Kidney tubule cell (primary cell): ENCODE measurements at regions not wholly inside any gene's neighbourhood (a gene's known extent, or its start where the extent isn't known, plus 50 kb on each side); places are given as distances from the start of the nearest gene placed in this dataset.
"Not testable (repeated sequence)": the region's sequence is repeated elsewhere in the genome, so short reads cannot be mapped to it uniquely, and the experiment has no call there.

Source experiments
- DNase-seq: peaks from one replicate; pipeline ENCODE4 v3.0.0-alpha.2; 2018; ENCODE audit warnings: low spot score

DNA sequence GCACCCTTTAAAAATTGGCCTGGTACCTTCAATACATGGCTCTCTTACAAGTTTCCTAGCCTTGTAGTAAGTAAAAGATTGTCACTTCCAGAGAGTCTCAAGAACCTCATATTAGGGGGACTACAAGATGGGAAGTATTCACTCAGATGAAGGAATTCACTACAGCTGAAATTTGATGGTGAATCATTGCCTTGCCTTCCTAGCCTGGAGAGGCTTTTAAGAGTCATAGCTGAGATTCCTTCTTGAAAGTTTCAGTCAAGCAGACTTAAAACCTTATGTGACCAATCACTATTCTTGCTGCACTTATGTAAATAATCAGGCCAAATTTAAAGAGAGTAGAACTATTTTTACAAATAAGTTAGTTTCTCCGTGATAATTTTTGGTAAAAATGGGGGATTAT is 451.6 kb downstream of the TRHDE start:
- peak; percentile 16 for DNase-seq

DNA sequence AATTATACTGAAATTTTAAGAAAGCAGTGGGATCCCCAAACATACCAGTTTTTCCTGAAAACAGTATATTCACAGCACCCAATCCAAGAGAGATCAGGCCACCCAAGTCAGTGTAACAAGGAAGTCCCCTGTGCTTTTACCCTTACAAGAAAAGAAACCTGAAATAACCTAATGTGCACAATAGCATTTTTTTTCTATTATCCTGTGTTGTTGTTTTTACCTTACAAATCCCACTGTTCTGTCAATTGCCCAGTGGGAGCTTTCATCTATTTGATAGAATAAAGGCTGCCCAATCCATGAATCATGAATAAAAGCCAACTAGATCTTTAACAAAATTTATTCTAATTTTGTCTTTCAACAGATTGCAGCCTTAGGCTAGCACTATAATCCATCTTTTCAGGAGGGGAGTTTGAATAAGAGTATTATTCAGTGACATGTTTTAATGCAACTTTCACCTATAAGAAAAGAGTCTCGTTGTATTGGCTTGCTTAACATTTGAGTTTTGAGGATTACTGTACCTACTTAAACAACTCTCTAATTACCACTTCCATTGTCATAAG is 457.4 kb downstream of the TRHDE start:
- DNase-seq, result no peak

DNA sequence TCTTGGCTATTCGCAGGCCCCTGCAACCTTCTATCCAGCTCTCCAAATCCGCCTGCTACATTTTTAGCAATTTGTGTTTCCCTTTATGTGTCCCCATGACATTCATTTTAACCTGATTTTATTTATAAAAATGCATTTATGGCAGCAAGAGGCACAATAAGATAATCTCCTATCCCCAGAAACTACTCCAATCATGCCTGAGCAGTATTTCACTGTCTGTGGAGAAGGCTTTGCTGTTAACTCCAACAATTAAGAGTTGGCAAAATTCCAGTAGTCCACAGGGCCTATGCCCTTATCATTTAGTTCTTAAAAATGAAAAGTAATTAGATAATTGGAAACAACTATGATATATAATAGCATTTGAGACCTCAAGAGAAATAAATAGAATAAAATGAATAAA is 462.4 kb downstream of the TRHDE start:
- no peak for DNase-seq

DNA sequence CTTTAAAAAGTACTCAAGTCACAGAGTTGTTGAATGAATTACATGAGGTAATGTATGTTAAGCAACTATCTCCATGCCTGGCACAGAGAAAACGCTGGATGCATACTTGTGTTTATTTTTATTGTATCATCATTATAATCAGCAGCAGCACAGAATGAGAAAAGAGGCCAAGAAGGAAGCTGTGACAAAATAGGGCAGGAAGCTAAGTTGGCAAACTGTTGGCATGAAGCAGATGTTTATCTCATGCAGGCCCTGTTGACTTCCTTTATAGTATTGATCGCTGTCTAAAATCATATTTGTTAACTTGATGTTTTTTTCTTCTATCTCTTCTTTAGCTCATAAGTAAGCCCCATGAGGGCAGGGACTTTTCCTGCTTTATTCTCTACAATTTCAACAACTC is 466.6 kb downstream of the TRHDE start:
- DNase-seq, result no peak

DNA sequence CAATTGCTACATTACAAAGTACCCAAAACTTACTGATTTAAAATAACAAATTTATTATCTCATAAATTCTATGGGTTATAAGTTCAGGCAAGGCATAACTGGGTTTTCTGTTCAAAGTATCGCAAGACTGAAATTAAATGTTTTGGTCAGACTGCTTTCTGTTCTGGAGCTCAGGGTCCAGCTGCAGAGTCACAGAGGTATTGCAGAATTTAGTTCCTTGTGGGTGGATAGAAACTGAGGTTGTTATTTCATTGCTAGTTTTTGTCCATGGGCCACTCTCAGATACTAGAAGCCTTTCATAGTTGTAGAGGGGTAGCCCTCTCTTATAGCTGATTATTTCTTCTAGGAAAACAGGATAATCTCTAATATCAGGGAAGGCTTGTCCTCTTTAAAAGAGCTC is 467.9 kb downstream of the TRHDE start:
- no peak for DNase-seq

- no peak for DNase-seq
These were observed 470.4 kb downstream of the TRHDE start for GRCh38 chr12:72742568-72742967.

DNA sequence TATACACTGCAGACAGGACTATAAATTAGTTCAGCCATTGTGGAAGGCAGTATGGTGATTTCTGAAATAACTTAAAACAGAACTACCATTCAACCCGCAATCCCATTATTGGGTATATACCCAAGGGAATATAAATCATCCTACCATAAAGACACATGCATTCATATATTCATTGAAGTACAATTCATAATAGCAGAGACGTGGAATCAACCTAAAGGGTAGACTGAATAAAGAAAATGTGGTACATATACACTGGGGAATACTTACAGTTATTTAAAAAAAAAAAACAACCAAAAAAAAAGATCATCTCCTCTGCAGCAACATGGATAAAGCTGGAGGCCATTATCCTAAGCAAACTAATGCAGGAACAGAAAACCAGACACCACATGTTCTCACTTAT is 473.9 kb downstream of the TRHDE start:
- no peak for DNase-seq

DNA sequence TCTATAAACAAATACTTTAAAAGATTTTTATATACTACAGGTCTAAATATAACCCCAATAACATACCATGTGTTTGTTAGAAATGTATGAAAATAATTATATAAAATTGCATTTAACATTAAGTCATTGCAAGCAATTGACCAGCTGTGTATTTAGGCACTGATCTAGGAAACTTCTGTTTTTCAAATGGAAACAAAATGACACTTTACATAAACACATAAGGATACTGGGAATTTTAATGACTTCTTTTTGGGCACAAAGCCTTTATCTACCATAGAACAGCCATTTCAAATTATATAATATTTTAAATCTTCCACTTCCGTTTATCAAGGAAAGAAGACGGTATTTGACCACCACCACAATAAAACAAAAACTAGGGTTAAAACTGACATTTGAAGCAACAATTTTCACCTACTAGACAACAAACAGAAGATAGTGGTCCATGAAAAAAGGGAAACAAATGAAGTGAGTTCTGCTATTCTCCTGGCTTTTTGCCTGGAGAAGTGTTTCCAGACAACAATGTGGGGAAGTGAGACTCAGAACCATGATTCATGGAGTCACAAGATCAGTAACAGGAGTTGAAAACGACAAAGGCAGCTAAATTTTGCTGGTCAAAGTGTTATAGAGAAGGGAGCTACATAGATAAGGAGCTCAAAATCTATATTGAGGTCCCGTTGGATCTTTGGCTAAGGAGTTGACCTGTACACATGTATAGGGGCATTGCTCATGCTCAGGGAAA is 475.1 kb downstream of the TRHDE start:
- DNase-seq, result peak; percentile 53

GRCh38 chr12:72748971-72749370 is 476.8 kb downstream of the TRHDE start:
- no peak for DNase-seq

DNA sequence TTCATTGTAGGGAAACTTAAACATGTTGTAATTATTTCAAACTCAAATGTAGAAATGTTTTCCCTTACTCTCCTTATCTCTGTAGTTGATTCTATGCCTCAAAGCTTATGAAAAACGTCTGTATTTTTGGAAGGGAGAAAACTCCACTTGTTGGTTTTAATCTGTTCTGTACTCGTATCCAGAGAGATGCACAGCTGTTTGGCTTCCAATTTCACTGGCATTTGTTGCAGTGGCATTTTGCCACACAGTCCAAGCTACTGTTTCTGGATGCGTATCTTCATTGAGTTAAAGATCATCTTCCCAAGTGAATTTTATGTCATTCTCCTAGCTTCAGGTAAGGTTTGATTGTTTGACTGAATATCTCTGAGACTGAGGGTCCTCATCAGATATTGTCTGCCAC is 481.4 kb downstream of the TRHDE start:
- DNase-seq, result no peak

- DNase-seq, result not testable (repeated sequence)
These were observed 481.9 kb downstream of the TRHDE start for GRCh38 chr12:72754026-72754425.

DNA sequence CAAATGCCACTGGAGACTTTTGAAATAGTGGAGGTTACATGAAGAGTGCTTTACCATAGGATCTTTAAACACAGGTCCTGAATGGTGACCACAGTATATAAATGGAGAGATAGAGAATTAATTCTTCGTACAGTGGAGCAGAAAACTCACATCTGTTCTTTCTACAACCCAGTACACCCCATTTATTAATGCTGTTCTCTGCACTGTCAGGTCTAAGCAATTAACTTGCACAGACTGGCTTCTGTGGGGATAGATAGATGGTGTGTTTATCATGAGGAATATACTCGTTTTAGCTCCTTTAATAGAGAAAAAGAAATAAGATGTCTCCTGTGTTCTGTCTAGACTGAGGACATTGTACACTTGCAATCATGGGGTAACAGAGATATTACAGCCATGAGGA is 494.3 kb downstream of the TRHDE start:
- DNase-seq, result no peak

DNA sequence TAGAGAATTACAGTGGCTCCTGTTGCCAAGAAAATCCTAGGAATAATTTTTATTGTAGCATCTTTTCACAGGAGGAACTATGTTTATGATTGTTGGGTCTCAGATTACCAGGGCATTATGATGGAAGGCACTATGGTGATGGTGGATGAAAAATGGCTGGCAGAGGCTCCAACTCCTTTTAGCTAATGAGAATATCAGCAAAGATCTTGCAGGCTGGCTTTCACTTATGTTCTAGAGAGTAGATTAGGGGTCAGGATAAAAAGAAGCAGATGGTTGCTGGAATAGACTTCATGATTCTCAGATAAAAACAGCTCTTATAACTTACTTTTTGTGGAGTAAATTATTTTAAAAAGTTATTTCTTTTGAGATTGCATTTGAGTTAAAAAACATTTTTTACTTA is 501.9 kb downstream of the TRHDE start:
- no peak for DNase-seq

DNA sequence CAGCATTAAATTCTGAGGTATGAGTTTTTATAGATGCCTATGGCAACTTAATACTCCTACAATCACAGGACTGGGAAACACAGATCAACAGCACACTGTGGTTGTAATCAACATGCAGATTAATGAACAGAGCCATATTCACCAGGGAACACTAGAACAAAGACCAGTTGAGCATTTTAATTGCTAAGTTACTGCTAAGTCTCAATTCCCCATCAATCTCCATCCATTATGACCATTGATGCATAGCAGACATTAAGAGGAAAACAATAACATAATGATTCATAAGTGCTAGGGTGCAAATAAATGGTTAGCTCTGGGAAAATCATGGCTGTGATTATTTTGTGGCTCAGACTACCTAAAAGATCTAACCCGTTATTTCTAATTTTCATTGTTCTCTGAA is 505.6 kb downstream of the TRHDE start:
- no peak for DNase-seq

DNA sequence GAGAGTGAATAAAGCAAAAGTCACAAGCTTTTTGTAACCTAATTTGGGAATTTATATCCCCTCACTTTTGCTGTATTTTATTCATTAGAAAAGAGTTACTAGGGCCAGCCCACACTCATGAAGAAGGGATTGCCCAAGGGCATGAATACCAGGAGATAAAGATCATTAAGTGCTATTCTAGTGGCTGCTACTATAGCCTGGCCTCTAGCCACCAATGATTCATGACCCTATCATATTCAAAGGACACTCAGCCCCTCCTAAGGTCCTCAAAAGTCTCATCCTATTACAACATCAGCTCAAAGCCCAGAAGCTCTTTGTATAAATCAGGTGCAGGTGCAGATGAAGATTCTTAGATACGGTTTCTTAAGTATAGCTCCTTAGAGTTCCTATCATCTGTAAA is 518.1 kb downstream of the TRHDE start:
- DNase-seq, result peak; percentile 7

GRCh38 chr12:72792889-72793288 is 520.7 kb downstream of the TRHDE start:
- DNase-seq, result no peak

GRCh38 chr12:72793796-72794195 is 521.6 kb downstream of the TRHDE start:
- no peak for DNase-seq

- no peak for DNase-seq
These were observed 543.3 kb downstream of the TRHDE start for GRCh38 chr12:72815421-72815820.

- DNase-seq, result no peak
These were observed 556.6 kb downstream of the TRHDE start for GRCh38 chr12:72828662-72829324.

- DNase-seq, result no peak
These were observed 557.7 kb downstream of the TRHDE start for GRCh38 chr12:72829838-72830237.

GRCh38 chr12:72832024-72832423 is 559.9 kb downstream of the TRHDE start:
- DNase-seq, result no peak

GRCh38 chr12:72836194-72836593 is 564.0 kb downstream of the TRHDE start:
- no peak for DNase-seq

- no peak for DNase-seq
These were observed 567.5 kb downstream of the TRHDE start for GRCh38 chr12:72839696-72840095.

GRCh38 chr12:72863671-72864070 is 591.5 kb downstream of the TRHDE start:
- no peak for DNase-seq
